ENCODE measurements at regions not wholly inside any gene's neighbourhood (a gene's known extent, or its start where the extent isn't known, plus 50 kb on each side); places are given as distances from the start of the nearest gene placed in this dataset.
"Not testable (repeated sequence)": the region's sequence is repeated elsewhere in the genome, so short reads cannot be mapped to it uniquely, and the experiment has no call there.

- no peak for DNase-seq (ENCODE audit: low read depth)
Observed at GRCh38 chr1:213535679-213536078, 452.1 kb upstream of the PROX1 start.

- no peak for DNase-seq (ENCODE audit: low read depth)
Observed at GRCh38 chr1:213538251-213538650, 449.5 kb upstream of the PROX1 start.

GRCh38 chr1:213539464-213539863 is 448.3 kb upstream of the PROX1 start:
- DNase-seq (ENCODE audit: low read depth): no peak

- no peak for DNase-seq (ENCODE audit: low read depth)
Observed at GRCh38 chr1:213541641-213542040, 446.1 kb upstream of the PROX1 start.

- not testable (repeated sequence) for DNase-seq (ENCODE audit: low read depth)
Observed at GRCh38 chr1:213545181-213545580, 442.6 kb upstream of the PROX1 start.

- DNase-seq (ENCODE audit: low read depth): no peak
Observed at GRCh38 chr1:213549982-213550381, 437.8 kb upstream of the PROX1 start.

GRCh38 chr1:213550804-213551203 is 437.0 kb upstream of the PROX1 start:
- DNase-seq (ENCODE audit: low read depth): no peak

- DNase-seq (ENCODE audit: low read depth): no peak
Observed at GRCh38 chr1:213552045-213552444, 435.7 kb upstream of the PROX1 start.

- no peak for DNase-seq (ENCODE audit: low read depth)
Observed at GRCh38 chr1:213560226-213560625, 427.5 kb upstream of the PROX1 start.

- DNase-seq (ENCODE audit: low read depth): no peak
Observed at GRCh38 chr1:213561870-213562269, 425.9 kb upstream of the PROX1 start.

GRCh38 chr1:213564215-213564659 is 423.5 kb upstream of the PROX1 start:
- DNase-seq (ENCODE audit: low read depth): no peak

GRCh38 chr1:213568929-213569815 is 418.6 kb upstream of the PROX1 start:
- no peak for DNase-seq (ENCODE audit: low read depth)

GRCh38 chr1:213569816-213570150 is 418.0 kb upstream of the PROX1 start:
- DNase-seq (ENCODE audit: low read depth): no peak

GRCh38 chr1:213570487-213570886 is 417.3 kb upstream of the PROX1 start:
- no peak for DNase-seq (ENCODE audit: low read depth)

GRCh38 chr1:213571419-213571818 is 416.4 kb upstream of the PROX1 start:
- DNase-seq (ENCODE audit: low read depth): no peak

- DNase-seq (ENCODE audit: low read depth): no peak
Observed at GRCh38 chr1:213571843-213572242, 415.9 kb upstream of the PROX1 start.

GRCh38 chr1:213572912-213573647 is 414.7 kb upstream of the PROX1 start:
- DNase-seq (ENCODE audit: low read depth): no peak

GRCh38 chr1:213573648-213574009 is 414.1 kb upstream of the PROX1 start:
- no peak for DNase-seq (ENCODE audit: low read depth)

GRCh38 chr1:213582976-213583567 is 404.7 kb upstream of the PROX1 start:
- no peak for DNase-seq (ENCODE audit: low read depth)

- DNase-seq (ENCODE audit: low read depth): no peak
Observed at GRCh38 chr1:213584272-213584671, 403.5 kb upstream of the PROX1 start.

- DNase-seq (ENCODE audit: low read depth): no peak
Observed at GRCh38 chr1:213585402-213585801, 402.4 kb upstream of the PROX1 start.

GRCh38 chr1:213585959-213586586 is 401.7 kb upstream of the PROX1 start:
- no peak for DNase-seq (ENCODE audit: low read depth)

GRCh38 chr1:213586587-213586972 is 401.2 kb upstream of the PROX1 start:
- no peak for DNase-seq (ENCODE audit: low read depth)
